Stimulated activated CD4-positive, alpha-beta T cell treated with anti-CD3 and anti-CD28 coated beads, Interleukin-15, amount 100 ng/mL, for 1 hour (primary cell): ENCODE measurements at regions not wholly inside any gene's neighbourhood (a gene's known extent, or its start where the extent isn't known, plus 50 kb on each side); places are given as distances from the start of the nearest gene placed in this dataset.
"Not testable (repeated sequence)": the region's sequence is repeated elsewhere in the genome, so short reads cannot be mapped to it uniquely, and the experiment has no call there.

Source experiments
- DNase-seq, 2 donors: peaks; one replicate each; pipeline ENCODE4 v3.0.0-alpha.2; 2020; ENCODE audit warnings: low read depth in 1 of 2, low spot score in 1 of 2

- DNase-seq = no peak
Measured at GRCh38 chr4:54403700-54404453, 174.8 kb downstream of the PDGFRA start.

- DNase-seq = not testable (repeated sequence)
Measured at GRCh38 chr4:54409270-54409817, 180.3 kb downstream of the PDGFRA start.

GRCh38 chr4:54414545-54414944 lies 185.5 kb downstream of the PDGFRA start:
- DNase-seq = no peak

GRCh38 chr4:54417476-54417875 lies 188.4 kb downstream of the PDGFRA start:
- DNase-seq = no peak

- no peak for DNase-seq
Measured at GRCh38 chr4:54418468-54418867, 189.4 kb downstream of the PDGFRA start.

- DNase-seq = no peak
Measured at GRCh38 chr4:54423066-54423465, 194.0 kb downstream of the PDGFRA start.

- DNase-seq = no peak
Measured at GRCh38 chr4:54427826-54428225, 198.7 kb downstream of the PDGFRA start.

- DNase-seq = no peak
Measured at GRCh38 chr4:54428940-54429339, 199.8 kb downstream of the PDGFRA start.

- no peak for DNase-seq
Measured at GRCh38 chr4:54433686-54434085, 204.6 kb downstream of the PDGFRA start.

- DNase-seq = no peak
Measured at GRCh38 chr4:54439831-54440243, 210.7 kb downstream of the PDGFRA start.

GRCh38 chr4:54440394-54441136 lies 211.5 kb downstream of the PDGFRA start:
- DNase-seq = no peak

- DNase-seq = no peak
Measured at GRCh38 chr4:54445866-54446265, 211.9 kb upstream of the KIT start.

GRCh38 chr4:54446581-54446980 lies 211.2 kb upstream of the KIT start:
- no peak for DNase-seq

- DNase-seq = no peak
Measured at GRCh38 chr4:54447304-54447703, 210.5 kb upstream of the KIT start.

- no peak for DNase-seq
Measured at GRCh38 chr4:54449999-54450398, 207.8 kb upstream of the KIT start.

- DNase-seq = not testable (repeated sequence)
Measured at GRCh38 chr4:54466960-54467359, 190.8 kb upstream of the KIT start.

- DNase-seq = no peak
Measured at GRCh38 chr4:54473077-54473545, 184.6 kb upstream of the KIT start.

- DNase-seq = no peak
Measured at GRCh38 chr4:54473798-54474197, 184.0 kb upstream of the KIT start.

- DNase-seq = no peak
Measured at GRCh38 chr4:54475546-54475945, 182.2 kb upstream of the KIT start.

GRCh38 chr4:54482529-54483200 lies 175.1 kb upstream of the KIT start:
- DNase-seq = no peak

- DNase-seq = no peak
Measured at GRCh38 chr4:54484383-54484782, 173.4 kb upstream of the KIT start.

GRCh38 chr4:54487491-54487890 lies 170.3 kb upstream of the KIT start:
- no peak for DNase-seq
